ENCODE measurements at regions not wholly inside any gene's neighbourhood (a gene's known extent, or its start where the extent isn't known, plus 50 kb on each side); places are given as distances from the start of the nearest gene placed in this dataset.

- TF ChIP-seq, protein P1, sequence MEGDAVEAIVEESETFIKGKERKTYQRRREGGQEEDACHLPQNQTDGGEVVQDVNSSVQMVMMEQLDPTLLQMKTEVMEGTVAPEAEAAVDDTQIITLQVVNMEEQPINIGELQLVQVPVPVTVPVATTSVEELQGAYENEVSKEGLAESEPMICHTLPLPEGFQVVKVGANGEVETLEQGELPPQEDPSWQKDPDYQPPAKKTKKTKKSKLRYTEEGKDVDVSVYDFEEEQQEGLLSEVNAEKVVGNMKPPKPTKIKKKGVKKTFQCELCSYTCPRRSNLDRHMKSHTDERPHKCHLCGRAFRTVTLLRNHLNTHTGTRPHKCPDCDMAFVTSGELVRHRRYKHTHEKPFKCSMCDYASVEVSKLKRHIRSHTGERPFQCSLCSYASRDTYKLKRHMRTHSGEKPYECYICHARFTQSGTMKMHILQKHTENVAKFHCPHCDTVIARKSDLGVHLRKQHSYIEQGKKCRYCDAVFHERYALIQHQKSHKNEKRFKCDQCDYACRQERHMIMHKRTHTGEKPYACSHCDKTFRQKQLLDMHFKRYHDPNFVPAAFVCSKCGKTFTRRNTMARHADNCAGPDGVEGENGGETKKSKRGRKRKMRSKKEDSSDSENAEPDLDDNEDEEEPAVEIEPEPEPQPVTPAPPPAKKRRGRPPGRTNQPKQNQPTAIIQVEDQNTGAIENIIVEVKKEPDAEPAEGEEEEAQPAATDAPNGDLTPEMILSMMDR (IDR thresholded peaks at IDR 0.05; ENCODE audit: low read depth, low read length) = no peak
- no peak for TF ChIP-seq POLR2A (IDR thresholded peaks at IDR 0.05; ENCODE audit: extremely low read depth, insufficient read length)
Measured at GRCh38 chr12:43097471-43097870, 454.5 kb downstream of the ADAMTS20 start.
